A549 (cell line): ENCODE measurements at regions not wholly inside any gene's neighbourhood (a gene's known extent, or its start where the extent isn't known, plus 50 kb on each side); places are given as distances from the start of the nearest gene placed in this dataset.

Experiments used
- ESRRA ChIP-seq: fragments of 150-350 bp; IDR thresholded peaks from 2 replicates; pipeline ENCODE4 v1.6.1; 2014; ENCODE audit warnings: mild to moderate bottlenecking, low read length, borderline replicate concordance
- POLR2A ChIP-seq: IDR thresholded peaks from 2 replicates; pipeline ENCODE4 v1.6.1; 2012; ENCODE audit warnings: mild to moderate bottlenecking, low read length

DNA sequence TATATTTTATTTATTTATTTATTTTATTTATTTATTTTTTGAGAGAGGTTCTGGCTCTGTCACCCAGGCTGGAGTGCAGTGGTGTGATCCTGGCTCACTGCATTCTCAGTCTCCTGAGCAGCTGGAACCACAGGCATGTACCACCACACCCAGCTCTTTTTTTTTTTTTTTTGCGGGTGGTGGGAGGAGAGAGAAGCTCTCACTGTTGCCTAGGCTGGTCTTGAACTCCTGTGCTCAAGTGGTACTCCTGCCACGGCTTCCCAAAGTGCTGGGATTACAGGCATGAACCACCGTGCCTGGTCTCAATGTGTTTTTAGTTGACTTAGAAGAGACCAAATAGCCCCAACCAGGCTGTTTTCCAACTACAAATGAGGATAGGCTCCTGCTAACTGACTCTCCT lies 80.7 kb downstream of the PDCL3 start:
- TF ChIP-seq POLR2A (no peak), ESRRA (no peak)
